HepG2 (cell line): ENCODE measurements at regions not wholly inside any gene's neighbourhood (a gene's known extent, or its start where the extent isn't known, plus 50 kb on each side); places are given as distances from the start of the nearest gene placed in this dataset.

Experiments
- ATAC-seq: fragments of 200-7000 bp; cut with Tn5 transposase; 3 replicates; pipeline ENCODE4 v1.9.1; 2020; ENCODE audit warnings: mild to moderate bottlenecking, moderate library complexity
- BruUV-seq: library from RNA; stranded (reverse); fragments of 400-500 nt; replicated peaks from 2 replicates; lab custom pipeline; 2021; lab: Mats Ljungman, UMichigan
- CTCF ChIA-PET: fragments of 300-600 bp; formaldehyde crosslinking; extraction: SDS; loops from one replicate; lab custom pipeline; 2021; ENCODE audit warnings: low total read pairs, inconsistent platforms, low intra/inter-chr PET ratio; lab: Yijun Ruan, JAX
- POLR2A ChIA-PET: fragments of 350-600 bp; sonication (Branson Sonifier 250); formaldehyde crosslinking; loops from one replicate; lab custom pipeline; 2020; ENCODE audit warnings: antibody characterized with exemption, inconsistent platforms; lab: Yijun Ruan, JAX
- DNase-seq: peaks from one replicate; pipeline ENCODE4 v3.0.0-alpha.2; 2015; ENCODE audit warnings: low spot score
- FAIRE-seq: peaks from 3 replicates; lab custom pipeline; 2011; peaks lifted over from hg19 to GRCh38; lab: Jason Lieb, UNC
- H2AFZ ChIP-seq: one replicate; pipeline ENCODE4 v1.6.1; 2011; ENCODE audit warnings: low read length, inconsistent platforms
- H3K27ac ChIP-seq: fragments of 300-600 bp; 3 replicates; pipeline ENCODE4 v1.8.0; 2011; ENCODE audit warnings: mixed run types, mild to moderate bottlenecking, mixed read lengths, low read length, inconsistent platforms; ENCODE audit not compliant: insufficient read depth; ENCODE audit errors: extremely low read length
- H3K27me3 ChIP-seq, 2 experiments: fragments of 200-600 bp in 1 of 2; 2 replicates in 1 of 2; 3 replicates in 1 of 2; pipeline versions ENCODE4 v1.6.0 to v1.8.0; 2011; ENCODE audit warnings: low read length in 2 of 2, mild to moderate bottlenecking in 2 of 2, moderate library complexity in 2 of 2, inconsistent platforms in 1 of 2; ENCODE audit not compliant: insufficient read depth in 2 of 2, control insufficient read depth in 1 of 2
- H3K36me3 ChIP-seq, 2 experiments: fragments of 200-600 bp in 1 of 2; replicated peaks in 1 of 2; 2 replicates in 1 of 2; 3 replicates in 1 of 2; pipeline versions ENCODE4 v1.5.1 to v1.8.0; 2011; ENCODE audit warnings: low read length in 2 of 2, inconsistent platforms in 1 of 2; ENCODE audit not compliant: insufficient read depth in 2 of 2, control insufficient read depth in 1 of 2
- H3K4me1 ChIP-seq: 2 replicates; pipeline ENCODE4 v1.5.1; 2012; ENCODE audit warnings: low read length, inconsistent platforms; ENCODE audit not compliant: insufficient read depth
- H3K4me2 ChIP-seq: 2 replicates; pipeline ENCODE4 v1.6.0; 2011; ENCODE audit warnings: low read depth, low read length, inconsistent platforms
- H3K4me3 ChIP-seq, 3 experiments: fragments of 200-600 bp in 1 of 3; sonication (generic), shearing (Covaris generic) in 1 of 3; replicated peaks in 1 of 3; 2 replicates each; pipeline ENCODE4 v1.5.1; 2011 to 2016; ENCODE audit warnings: low read length in 3 of 3, inconsistent platforms in 2 of 3, low read depth in 2 of 3, mild to moderate bottlenecking in 2 of 3, control low read depth in 1 of 3, mixed read lengths in 1 of 3; ENCODE audit not compliant: insufficient read depth in 1 of 3
- H3K79me2 ChIP-seq: one replicate; pipeline ENCODE4 v1.6.1; 2011; ENCODE audit warnings: low read length, inconsistent platforms; ENCODE audit not compliant: insufficient read depth
- H3K9ac ChIP-seq: 2 replicates; pipeline ENCODE4 v1.6.0; 2011; ENCODE audit warnings: mild to moderate bottlenecking, low read depth, low read length, inconsistent platforms; ENCODE audit not compliant: insufficient read depth
- H3K9me3 ChIP-seq: 2 replicates; pipeline ENCODE4 v1.5.1; 2012; ENCODE audit warnings: mild to moderate bottlenecking, low read length
- H4K20me1 ChIP-seq: 2 replicates; pipeline ENCODE4 v1.6.0; 2011; ENCODE audit warnings: inconsistent platforms, mild to moderate bottlenecking, low read length, moderate library complexity; ENCODE audit not compliant: insufficient read depth
- NFATC3 ChIP-seq: sonication (generic); formaldehyde crosslinking; IDR thresholded peaks from 2 replicates; pipeline ENCODE4 v1.5.1; 2020; ENCODE audit warnings: mild to moderate bottlenecking, missing genetic modification reagents
- ZNF333 ChIP-seq: sonication (generic); formaldehyde crosslinking; IDR thresholded peaks from 2 replicates; pipeline ENCODE4 v1.4.0; 2020; ENCODE audit warnings: mild to moderate bottlenecking, missing genetic modification reagents, borderline replicate concordance
- ZNF362 ChIP-seq: sonication (generic); formaldehyde crosslinking; IDR thresholded peaks from 2 replicates; pipeline ENCODE4 v1.4.0; 2020; ENCODE audit warnings: missing genetic modification reagents, mild to moderate bottlenecking, borderline replicate concordance
- ZNF446 ChIP-seq: sonication (generic); formaldehyde crosslinking; IDR thresholded peaks from 2 replicates; pipeline ENCODE4 v1.5.0; 2020; ENCODE audit warnings: mild to moderate bottlenecking, missing genetic modification reagents
- ZNF704 ChIP-seq: sonication (generic); formaldehyde crosslinking; IDR thresholded peaks from 2 replicates; pipeline ENCODE4 v1.8.1; 2023; ENCODE audit warnings: mild to moderate bottlenecking, inconsistent platforms, moderate library complexity, missing genetic modification reagents, borderline replicate concordance
- WGBS: methylation state at CpG from one replicate; pipeline ENCODE4 v1.1.6; 2017; ENCODE audit warnings: low lambda C conversion rate; 5-methylcytosine and 5-hydroxymethylcytosine counted together
- in situ Hi-C: cut with HindIII; loops from 2 replicates; pipeline ENCODE4 v1.10.0; 2017; ENCODE audit warnings: low pct_unique_long_range_greater_than_20kb; ENCODE audit not compliant: extremely low pct_ligation_motif_present
- intact Hi-C: fragments of 100-400 bp; cut with micrococcal nuclease; formaldehyde crosslinking; loops from one replicate; pipeline ENCODE4 v1.10.0; 2022; ENCODE audit not compliant: unreplicated experiment
- TF ChIP-seq, protein P1 (sequence below): IDR thresholded peaks from 2 replicates; pipeline ENCODE4 v1.6.1; 2016; ENCODE audit warnings: missing compliant biosample characterization, missing genetic modification reagents, borderline replicate concordance
- TF ChIP-seq, protein P2 (sequence below): IDR thresholded peaks from 2 replicates; pipeline ENCODE4 v1.6.1; 2012; ENCODE audit warnings: low read depth, low read length, improper control_type of control experiment

- no peak overlapping the region for H2AFZ ChIP-seq
- intact Hi-C loops: no loop called here
- no peak overlapping the region for H3K9ac ChIP-seq
- no peaks in the 10 kb centered on the region for H4K20me1 ChIP-seq
- DNase-seq: no peak
- BruUV-seq: no TSS peak
- TF ChIP-seq ZNF333 (CRISPR knock-in tag) (no peak), ZNF446 (CRISPR knock-in tag) (no peak), NFATC3 (CRISPR knock-in tag) (no peak), ZNF704 (CRISPR knock-in tag) (no peak), ZNF362 (no peak)
- TF ChIP-seq, protein P1, sequence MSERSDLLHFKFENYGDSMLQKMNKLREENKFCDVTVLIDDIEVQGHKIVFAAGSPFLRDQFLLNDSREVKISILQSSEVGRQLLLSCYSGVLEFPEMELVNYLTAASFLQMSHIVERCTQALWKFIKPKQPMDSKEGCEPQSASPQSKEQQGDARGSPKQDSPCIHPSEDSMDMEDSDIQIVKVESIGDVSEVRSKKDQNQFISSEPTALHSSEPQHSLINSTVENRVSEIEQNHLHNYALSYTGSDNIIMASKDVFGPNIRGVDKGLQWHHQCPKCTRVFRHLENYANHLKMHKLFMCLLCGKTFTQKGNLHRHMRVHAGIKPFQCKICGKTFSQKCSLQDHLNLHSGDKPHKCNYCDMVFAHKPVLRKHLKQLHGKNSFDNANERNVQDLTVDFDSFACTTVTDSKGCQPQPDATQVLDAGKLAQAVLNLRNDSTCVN (CRISPR knock-in tag): no peak
- TF ChIP-seq, protein P2, sequence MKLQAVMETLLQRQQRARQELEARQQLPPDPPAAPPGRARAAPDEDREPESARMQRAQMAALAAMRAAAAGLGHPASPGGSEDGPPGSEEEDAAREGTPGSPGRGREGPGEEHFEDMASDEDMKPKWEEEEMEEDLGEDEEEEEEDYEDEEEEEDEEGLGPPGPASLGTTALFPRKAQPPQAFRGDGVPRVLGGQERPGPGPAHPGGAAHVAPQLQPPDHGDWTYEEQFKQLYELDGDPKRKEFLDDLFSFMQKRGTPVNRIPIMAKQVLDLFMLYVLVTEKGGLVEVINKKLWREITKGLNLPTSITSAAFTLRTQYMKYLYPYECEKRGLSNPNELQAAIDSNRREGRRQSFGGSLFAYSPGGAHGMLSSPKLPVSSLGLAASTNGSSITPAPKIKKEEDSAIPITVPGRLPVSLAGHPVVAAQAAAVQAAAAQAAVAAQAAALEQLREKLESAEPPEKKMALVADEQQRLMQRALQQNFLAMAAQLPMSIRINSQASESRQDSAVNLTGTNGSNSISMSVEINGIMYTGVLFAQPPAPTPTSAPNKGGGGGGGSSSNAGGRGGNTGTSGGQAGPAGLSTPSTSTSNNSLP: no peak
- H3K79me2 ChIP-seq: no peaks in the 10 kb centered on the region
- H3K36me3 ChIP-seq: no peaks in the 10 kb centered on the region
- H3K27me3 ChIP-seq: no peaks in the 10 kb centered on the region
- H3K4me1 ChIP-seq: no peaks in the 10 kb centered on the region
- no peak overlapping the region for H3K4me2 ChIP-seq
- CTCF ChIA-PET: no interaction called here
- no peak overlapping the region for H3K27ac ChIP-seq
- FAIRE-seq: no peak
- WGBS: 5% methylated on average over 2 of the region's 2 CpGs
- no peaks in the 10 kb centered on the region for H3K9me3 ChIP-seq
- POLR2A ChIA-PET: no interaction called here
- no peak overlapping the region for H3K4me3 ChIP-seq
- in situ Hi-C loops: no loop called here
- ATAC-seq: no peak
These were observed 366.4 kb downstream of the IPO8 start for GRCh38 chr12:30329281-30329680.
